Hematopoietic multipotent progenitor cell treated with erythropoietin and hydrocortisone succinate and interleukin-3 and kit ligand, for 4 days (in vitro differentiated cells): ENCODE measurements at regions not wholly inside any gene's neighbourhood (a gene's known extent, or its start where the extent isn't known, plus 50 kb on each side); places are given as distances from the start of the nearest gene placed in this dataset.

Experiments
- DNase-seq: peaks from one replicate; pipeline ENCODE4 v3.0.0-alpha.2; 2015

- DNase-seq, result no peak
Observed at GRCh38 chr6:114398481-114398880, 55.7 kb upstream of the HS3ST5 start.
